Progenitor cell of endocrine pancreas (in vitro differentiated cells): ENCODE measurements at regions not wholly inside any gene's neighbourhood (a gene's known extent, or its start where the extent isn't known, plus 50 kb on each side); places are given as distances from the start of the nearest gene placed in this dataset.

Source experiments
- DNase-seq: peaks from one replicate; pipeline ENCODE4 v3.0.0; 2021; ENCODE audit warnings: low spot score; ENCODE audit not compliant: unreplicated experiment
- H3K27ac Mint-ChIP-seq: 2 replicates; pipeline ENCODE4 v1.8.0; 2021; ENCODE audit warnings: mild to moderate bottlenecking, moderate library complexity, mixed read lengths
- H3K27me3 Mint-ChIP-seq: 2 replicates; pipeline ENCODE4 v1.8.0; 2021; ENCODE audit warnings: mixed read lengths
- H3K36me3 Mint-ChIP-seq: 2 replicates; pipeline ENCODE4 v1.8.0; 2022; ENCODE audit warnings: mixed read lengths; ENCODE audit not compliant: insufficient read depth
- H3K4me1 Mint-ChIP-seq: 2 replicates; pipeline ENCODE4 v1.8.0; 2021; ENCODE audit warnings: low read depth, mixed read lengths
- H3K4me3 Mint-ChIP-seq: 2 replicates; pipeline ENCODE4 v1.8.0; 2021; ENCODE audit warnings: low read depth, mild to moderate bottlenecking, moderate library complexity, mixed read lengths
- H3K9me3 Mint-ChIP-seq: 2 replicates; pipeline ENCODE4 v1.8.0; 2021; ENCODE audit warnings: low read depth, mixed read lengths
- CTCF ChIP-seq: fragments of 200-600 bp; sonication (generic); IDR thresholded peaks from one replicate; pipeline ENCODE4 v1.5.0; 2021; ENCODE audit warnings: antibody characterized with exemption, mild to moderate bottlenecking; ENCODE audit not compliant: unreplicated experiment

GRCh38 chr11:10984742-10985141 is 126.9 kb upstream of the ZBED5 start:
- Mint-ChIP-seq H3K36me3 (no peaks in the 10 kb centered on the region), H3K4me3 (no peak overlapping the region), H3K4me1 (peaks cover 12% of the 10 kb centered on the region)

GRCh38 chr11:10984250-10984649 is 126.4 kb upstream of the ZBED5 start:
- Mint-ChIP-seq H3K36me3 (no peaks in the 10 kb centered on the region), H3K4me1 (peaks cover 12% of the 10 kb centered on the region), H3K27ac (no peak overlapping the region), H3K27me3 (peaks cover 9% of the 10 kb centered on the region), H3K4me3 (no peak overlapping the region), H3K9me3 (no peaks in the 10 kb centered on the region)
- no peak for DNase-seq
- no peak for TF ChIP-seq CTCF

More at GRCh38 chr11:10984742-10985141, 126.9 kb upstream of the ZBED5 start:
- Mint-ChIP-seq H3K9me3 (no peaks in the 10 kb centered on the region), H3K27ac (no peak overlapping the region), H3K27me3 (peaks cover 9% of the 10 kb centered on the region)
- TF ChIP-seq CTCF, result no peak
- no peak for DNase-seq

GRCh38 chr11:10982704-10983510 is 125.1 kb upstream of the ZBED5 start:
- H3K36me3 Mint-ChIP-seq, result no peaks in the 10 kb centered on the region
- TF ChIP-seq CTCF, result no peak
- H3K4me1 Mint-ChIP-seq, result peaks cover 12% of the 10 kb centered on the region
- no peak overlapping the region for H3K4me3 Mint-ChIP-seq
- peaks cover 5% of the 10 kb centered on the region for H3K27me3 Mint-ChIP-seq
- no peaks in the 10 kb centered on the region for H3K9me3 Mint-ChIP-seq
- no peak overlapping the region for H3K27ac Mint-ChIP-seq
- DNase-seq, result no peak

DNA sequence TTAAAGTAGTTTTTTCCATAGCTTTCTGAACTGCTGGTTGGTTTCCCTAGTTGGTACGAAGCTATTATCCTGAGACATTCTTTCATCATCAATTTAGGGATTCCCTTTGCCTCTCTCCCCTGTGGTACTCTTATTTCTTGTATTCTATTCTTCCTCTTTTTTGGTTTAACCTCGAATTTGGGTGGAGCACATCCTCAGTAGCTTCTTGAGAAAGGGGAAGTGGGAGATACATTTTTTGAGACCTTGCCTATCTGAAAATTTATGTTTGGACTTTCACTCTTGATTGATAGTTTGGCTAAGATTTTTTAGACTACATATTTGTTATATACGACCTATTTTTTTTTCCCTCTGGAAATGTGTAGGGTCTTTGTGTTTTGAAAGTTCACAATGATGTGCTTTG is 121.7 kb upstream of the ZBED5 start:
- DNase-seq, result no peak

DNA sequence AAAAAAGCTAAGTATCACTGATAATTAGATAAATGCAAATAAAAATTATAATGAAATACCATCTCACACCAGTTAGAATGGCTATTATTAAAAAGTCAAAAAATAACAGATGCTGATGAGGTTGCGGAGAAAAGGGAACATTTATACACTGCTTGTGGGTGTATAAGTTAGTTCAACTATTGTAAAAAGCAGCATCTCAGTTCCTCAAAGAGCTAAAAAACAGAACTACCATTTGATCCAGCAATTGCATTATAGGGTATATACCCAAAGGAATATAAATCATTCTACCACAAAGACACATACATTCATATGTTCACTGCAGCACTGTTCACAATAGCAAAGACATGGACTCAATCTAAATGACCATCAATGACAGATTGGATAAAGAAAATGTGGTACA is 120.3 kb upstream of the ZBED5 start:
- peaks cover 5% of the 10 kb centered on the region for H3K27me3 Mint-ChIP-seq
- DNase-seq, result no peak
- H3K27ac Mint-ChIP-seq, result no peak overlapping the region
- no peak for TF ChIP-seq CTCF
- H3K36me3 Mint-ChIP-seq, result no peaks in the 10 kb centered on the region
- H3K4me3 Mint-ChIP-seq, result no peak overlapping the region
- peaks cover 7% of the 10 kb centered on the region for H3K9me3 Mint-ChIP-seq
- peaks cover 15% of the 10 kb centered on the region for H3K4me1 Mint-ChIP-seq

More for the DNA sequence above, 121.7 kb upstream of the ZBED5 start:
- H3K27me3 Mint-ChIP-seq, result peaks cover 5% of the 10 kb centered on the region
- no peaks in the 10 kb centered on the region for H3K36me3 Mint-ChIP-seq
- no peak overlapping the region for H3K4me3 Mint-ChIP-seq
- H3K4me1 Mint-ChIP-seq, result peaks cover 14% of the 10 kb centered on the region
- no peak for TF ChIP-seq CTCF
- H3K27ac Mint-ChIP-seq, result no peak overlapping the region
- H3K9me3 Mint-ChIP-seq, result peaks cover 7% of the 10 kb centered on the region
